BJ (cell line): ENCODE measurements at regions not wholly inside any gene's neighbourhood (a gene's known extent, or its start where the extent isn't known, plus 50 kb on each side); places are given as distances from the start of the nearest gene placed in this dataset.
A peak's percentile ranks its signal among the peaks of the same experiment; 100 is the strongest.

Source experiments
- CTCF ChIA-PET: fragments of 350-600 bp; formaldehyde crosslinking; extraction: SDS; loops from one replicate; lab custom pipeline; 2021; ENCODE audit warnings: antibody characterized with exemption, inconsistent platforms; lab: Yijun Ruan, JAX
- POLR2A ChIA-PET: fragments of 300-600 bp; sonication (Branson Sonifier 250); formaldehyde crosslinking; extraction: SDS; loops from one replicate; lab custom pipeline; 2021; ENCODE audit warnings: antibody characterized with exemption; lab: Charles Lee
- DNase-seq: peaks from one replicate; pipeline ENCODE4 v3.0.0-alpha.2; 2011; ENCODE audit warnings: low read depth
- H3K27me3 ChIP-seq: 2 replicates; pipeline ENCODE4 v1.6.0; 2011; ENCODE audit warnings: low read length; ENCODE audit not compliant: control insufficient read depth, insufficient read depth
- H3K36me3 ChIP-seq: 2 replicates; pipeline ENCODE4 v1.5.1; 2011; ENCODE audit warnings: low read length; ENCODE audit not compliant: control insufficient read depth, insufficient read depth
- H3K4me3 ChIP-seq: 2 replicates; pipeline ENCODE4 v1.5.1; 2011; ENCODE audit warnings: low read depth, mild to moderate bottlenecking, control low read depth, low read length
- CTCF ChIP-seq: IDR thresholded peaks from 2 replicates; pipeline ENCODE4 v1.5.1; 2011; ENCODE audit warnings: low read depth, mild to moderate bottlenecking, control low read depth, inconsistent platforms, low read length, moderate library complexity; ENCODE audit not compliant: insufficient read depth

- ChIA-PET POLR2A (no interaction called here), CTCF (no interaction called here)
- TF ChIP-seq CTCF, result no peak
- no peak overlapping the region for H3K4me3 ChIP-seq
- H3K27me3 ChIP-seq, result no peaks in the 10 kb centered on the region
- DNase-seq, result no peak
- no peaks in the 10 kb centered on the region for H3K36me3 ChIP-seq
Observed at GRCh38 chr7:65317372-65317771, 56.3 kb upstream of the ZNF92 start.

GRCh38 chr7:65310761-65311160, 62.9 kb upstream of the ZNF92 start:
- TF ChIP-seq CTCF, result no peak
- no peaks in the 10 kb centered on the region; the same call in 1 of the 2 replicates for H3K27me3 ChIP-seq
- ChIA-PET CTCF (no interaction called here), POLR2A (no interaction called here)
- H3K36me3 ChIP-seq, result no peaks in the 10 kb centered on the region
- no peak overlapping the region for H3K4me3 ChIP-seq
- DNase-seq, result no peak

GRCh38 chr7:65308300-65308678, 65.4 kb upstream of the ZNF92 start:
- ChIA-PET POLR2A (no interaction called here), CTCF (interaction anchor here (0.7 to 4.1 kb wide), 13 partner anchors 8 to 357 kb away, joined by 3 to 23 read pairs (median 4); partner anchors contain the start of gene ZNF92)
- no peaks in the 10 kb centered on the region; the same call in 1 of the 2 replicates for H3K27me3 ChIP-seq
- no peaks in the 10 kb centered on the region for H3K36me3 ChIP-seq
- DNase-seq, result no peak
- no peak overlapping the region for H3K4me3 ChIP-seq
- no peak for TF ChIP-seq CTCF

GRCh38 chr7:65307651-65308299, 65.9 kb upstream of the ZNF92 start:
- H3K4me3 ChIP-seq, result no peak overlapping the region
- no peak for DNase-seq
- H3K36me3 ChIP-seq, result no peaks in the 10 kb centered on the region
- no peaks in the 10 kb centered on the region; the same call in 1 of the 2 replicates for H3K27me3 ChIP-seq
- ChIA-PET POLR2A (no interaction called here), CTCF (interaction anchor here (0.6 to 4.1 kb wide), 20 partner anchors 8 to 357 kb away, joined by 3 to 23 read pairs (median 4); partner anchors contain the start of gene ZNF92)
- peak; percentile 86 for TF ChIP-seq CTCF

- TF ChIP-seq CTCF, result no peak
- ChIA-PET CTCF (no interaction called here), POLR2A (no interaction called here)
- Histone ChIP-seq H3K27me3 (no peaks in the 10 kb centered on the region; the same call in 1 of the 2 replicates), H3K4me3 (no peak overlapping the region), H3K36me3 (no peaks in the 10 kb centered on the region)
- no peak for DNase-seq
Observed at GRCh38 chr7:65304175-65304574, 69.5 kb upstream of the ZNF92 start.
